Activated T-helper 1 cell treated with Interleukin-2 at 50 U/mL for 16 hours (primary cell): ENCODE measurements at regions not wholly inside any gene's neighbourhood (a gene's known extent, or its start where the extent isn't known, plus 50 kb on each side); places are given as distances from the start of the nearest gene placed in this dataset.
"Not testable (repeated sequence)": the region's sequence is repeated elsewhere in the genome, so short reads cannot be mapped to it uniquely, and the experiment has no call there.

Experiments used
- DNase-seq: peaks from one replicate; pipeline ENCODE4 v3.0.0-alpha.2; 2020; ENCODE audit warnings: low read depth

GRCh38 chr10:94129393-94130130 is 135.8 kb downstream of the PLCE1 start:
- no peak for DNase-seq

GRCh38 chr10:94131885-94132284 is 138.2 kb downstream of the PLCE1 start:
- no peak for DNase-seq

- DNase-seq: no peak
These were observed 139.5 kb downstream of the PLCE1 start for GRCh38 chr10:94133239-94133638.

- no peak for DNase-seq
These were observed 144.0 kb downstream of the PLCE1 start for GRCh38 chr10:94137747-94138146.

GRCh38 chr10:94138391-94138790 is 144.7 kb downstream of the PLCE1 start:
- no peak for DNase-seq

- no peak for DNase-seq
These were observed 149.5 kb downstream of the PLCE1 start for GRCh38 chr10:94143261-94143660.

GRCh38 chr10:94146313-94146712 is 152.6 kb downstream of the PLCE1 start:
- DNase-seq: no peak

GRCh38 chr10:94146746-94147145 is 153.0 kb downstream of the PLCE1 start:
- DNase-seq: no peak

- no peak for DNase-seq
These were observed 156.0 kb downstream of the PLCE1 start for GRCh38 chr10:94149702-94150101.

GRCh38 chr10:94150541-94151184 is 156.9 kb downstream of the PLCE1 start:
- DNase-seq: no peak

- no peak for DNase-seq
These were observed 162.1 kb downstream of the PLCE1 start for GRCh38 chr10:94155722-94156271.

- DNase-seq: no peak
These were observed 162.7 kb downstream of the PLCE1 start for GRCh38 chr10:94156453-94156852.

GRCh38 chr10:94165158-94165611 is 171.5 kb downstream of the PLCE1 start:
- DNase-seq: not testable (repeated sequence)

- no peak for DNase-seq
These were observed 178.6 kb downstream of the PLCE1 start for GRCh38 chr10:94172332-94172731.

- no peak for DNase-seq
These were observed 179.9 kb downstream of the PLCE1 start for GRCh38 chr10:94173594-94173993.

- DNase-seq: no peak
These were observed 181.1 kb downstream of the PLCE1 start for GRCh38 chr10:94174838-94175237.

GRCh38 chr10:94178475-94179253 is 184.1 kb downstream of the NOC3L start:
- DNase-seq: no peak

- DNase-seq: no peak
These were observed 182.2 kb downstream of the NOC3L start for GRCh38 chr10:94180576-94180975.

- no peak for DNase-seq
These were observed 179.0 kb downstream of the NOC3L start for GRCh38 chr10:94183666-94184264.

- no peak for DNase-seq
These were observed 176.0 kb downstream of the NOC3L start for GRCh38 chr10:94186722-94187121.

- no peak for DNase-seq
These were observed 170.4 kb downstream of the NOC3L start for GRCh38 chr10:94192333-94192732.

- DNase-seq: no peak
These were observed 169.8 kb downstream of the NOC3L start for GRCh38 chr10:94192974-94193373.
